HG02885 (cell line): ENCODE measurements at regions not wholly inside any gene's neighbourhood (a gene's known extent, or its start where the extent isn't known, plus 50 kb on each side); places are given as distances from the start of the nearest gene placed in this dataset.

ENCODE experiments used
- ATAC-seq: cut with Tn5 transposase; IDR thresholded peaks from one replicate; pipeline ENCODE4 v1.9.1; 2021; ENCODE audit warnings: mild to moderate bottlenecking; ENCODE audit not compliant: unreplicated experiment, poor library complexity

GRCh38 chr1:181413836-181414235 is 69.5 kb upstream of the CACNA1E start:
- ATAC-seq, result no peak

GRCh38 chr1:181416268-181416860 is 67.0 kb upstream of the CACNA1E start:
- ATAC-seq, result no peak

- no peak for ATAC-seq
Measured at GRCh38 chr1:181417915-181418314, 65.4 kb upstream of the CACNA1E start.

GRCh38 chr1:181423301-181423918 is 59.9 kb upstream of the CACNA1E start:
- peak; percentile 50 for ATAC-seq

- ATAC-seq, result no peak
Measured at GRCh38 chr1:181424786-181425403, 58.4 kb upstream of the CACNA1E start.

- no peak for ATAC-seq
Measured at GRCh38 chr1:181425566-181425965, 57.8 kb upstream of the CACNA1E start.

- ATAC-seq, result peak; percentile 35
Measured at GRCh38 chr1:181429462-181429861, 53.9 kb upstream of the CACNA1E start.

GRCh38 chr1:181430015-181430885 is 53.1 kb upstream of the CACNA1E start:
- peak; percentile 67 for ATAC-seq
